K562 (cell line): ENCODE measurements at regions not wholly inside any gene's neighbourhood (a gene's known extent, or its start where the extent isn't known, plus 50 kb on each side); places are given as distances from the start of the nearest gene placed in this dataset.

ENCODE experiments used
- ATAC-seq: fragments of 200-7000 bp; cut with Tn5 transposase; 3 replicates; pipeline ENCODE4 v1.9.1; 2020; ENCODE audit warnings: moderate library complexity
- BruUV-seq: library from RNA; stranded (reverse); fragments of 400-500 nt; replicated peaks from 2 replicates; lab custom pipeline; 2021; lab: Mats Ljungman, UMichigan
- CTCF ChIA-PET: fragments of 300-600 bp; formaldehyde crosslinking; extraction: SDS; loops from one replicate; lab custom pipeline; 2021; ENCODE audit warnings: low intra/inter-chr PET ratio; lab: Yijun Ruan, JAX
- POLR2A ChIA-PET: fragments of 300-600, 350-650 bp; sonication (Branson Sonifier 250); formaldehyde crosslinking; extraction: SDS; loops from one replicate; lab custom pipeline; 2021; ENCODE audit warnings: antibody characterized with exemption, inconsistent platforms; lab: Yijun Ruan, JAX
- DNase-seq, 4 experiments: peaks; one replicate each; pipeline versions ENCODE4 v3.0.0 to v3.0.0-alpha.2; 2011 to 2018; ENCODE audit warnings: low spot score in 3 of 4, mixed read lengths in 3 of 4; ENCODE audit errors: extremely low read depth in 1 of 4
- FAIRE-seq: peaks from 2 replicates; lab custom pipeline; 2011; peaks lifted over from hg19 to GRCh38; lab: Jason Lieb, UNC
- H2AFZ ChIP-seq: 2 replicates; pipeline ENCODE4 v1.6.0; 2011; ENCODE audit warnings: low read depth, low read length, control low read depth, inconsistent platforms
- H3K27ac ChIP-seq: fragments of 200-600 bp; 3 replicates; pipeline ENCODE4 v1.8.0; 2011; ENCODE audit warnings: low read depth, mild to moderate bottlenecking, control low read depth, inconsistent platforms, low read length, moderate library complexity, mixed read lengths; ENCODE audit errors: extremely low read depth
- H3K27me3 ChIP-seq, 2 experiments: fragments of 300-600 bp in 1 of 2; 2 replicates in 1 of 2; 3 replicates in 1 of 2; pipeline versions ENCODE4 v1.6.0 to v1.8.0; 2011; ENCODE audit warnings: inconsistent platforms in 2 of 2, low read length in 2 of 2, mild to moderate bottlenecking in 1 of 2, mixed read lengths in 1 of 2, moderate library complexity in 1 of 2; ENCODE audit not compliant: control insufficient read depth in 2 of 2, insufficient read depth in 2 of 2
- H3K36me3 ChIP-seq: fragments of 300-600 bp; 3 replicates; pipeline ENCODE4 v1.8.0; 2011; ENCODE audit warnings: mild to moderate bottlenecking, low read length, inconsistent platforms; ENCODE audit not compliant: control insufficient read depth, insufficient read depth
- H3K4me1 ChIP-seq, 2 experiments: fragments of 200-600 bp in 1 of 2; replicated peaks in 1 of 2; 2 replicates in 1 of 2; 3 replicates in 1 of 2; pipeline versions ENCODE4 v1.5.1 to v1.8.0; 2011; ENCODE audit warnings: inconsistent platforms in 2 of 2, low read length in 2 of 2, mild to moderate bottlenecking in 1 of 2, mixed read lengths in 1 of 2, moderate library complexity in 1 of 2; ENCODE audit not compliant: control insufficient read depth in 2 of 2, insufficient read depth in 2 of 2
- H3K4me2 ChIP-seq: 2 replicates; pipeline ENCODE4 v1.6.1; 2011; ENCODE audit warnings: low read length, control low read depth, inconsistent platforms, mixed read lengths; ENCODE audit not compliant: insufficient read depth
- H3K4me3 ChIP-seq: fragments of 200-600 bp; sonication (generic), shearing (Covaris generic); 2 replicates; pipeline ENCODE4 v1.5.1; 2016; ENCODE audit warnings: control low read depth, inconsistent platforms
- H3K79me2 ChIP-seq: fragments of 200-600 bp; 3 replicates; pipeline ENCODE4 v1.8.0; 2011; ENCODE audit warnings: low read length, inconsistent platforms; ENCODE audit not compliant: control insufficient read depth, insufficient read depth
- H3K9ac ChIP-seq, 2 experiments: 2 replicates each; pipeline versions ENCODE4 v1.6.0 to v1.6.1; 2011; ENCODE audit warnings: low read depth in 2 of 2, low read length in 2 of 2, control low read depth in 1 of 2, inconsistent platforms in 1 of 2, mild to moderate bottlenecking in 1 of 2, mixed read lengths in 1 of 2; ENCODE audit not compliant: insufficient read depth in 1 of 2
- H3K9me1 ChIP-seq: one replicate; pipeline ENCODE4 v1.6.0; 2011; ENCODE audit warnings: inconsistent platforms, mild to moderate bottlenecking, low read length, moderate library complexity; ENCODE audit not compliant: control insufficient read depth, insufficient read depth
- H3K9me3 ChIP-seq: replicated peaks from 2 replicates; pipeline ENCODE4 v1.5.1; 2011; ENCODE audit warnings: low read depth, low read length, inconsistent platforms; ENCODE audit not compliant: control insufficient read depth, insufficient read depth
- H4K20me1 ChIP-seq: replicated peaks from 2 replicates; pipeline ENCODE4 v1.6.1; 2011; ENCODE audit warnings: low read length, inconsistent platforms, mixed read lengths; ENCODE audit not compliant: control insufficient read depth, insufficient read depth
- BCOR ChIP-seq: fragments of 450-650 bp; IDR thresholded peaks from 2 replicates; pipeline ENCODE4 v1.6.1; 2016
- CAMTA2 ChIP-seq: fragments of 250-450 bp; sonication (Bioruptor Pico); conservative IDR thresholded peaks from 2 replicates; pipeline ENCODE4 v1.5.1; 2022
- FOXA3 ChIP-seq, 2 experiments: fragments of 450-650 bp in 1 of 2; sonication (generic) in 1 of 2; formaldehyde crosslinking; IDR thresholded peaks in 1 of 2; conservative IDR thresholded peaks in 1 of 2; 2 replicates each; pipeline versions ENCODE4 v1.4.0 to v1.8.0; 2020 to 2022; ENCODE audit warnings: mild to moderate bottlenecking in 2 of 2, missing genetic modification reagents in 1 of 2
- HDAC8 ChIP-seq: fragments of 450-650 bp; IDR thresholded peaks from 2 replicates; pipeline ENCODE4 v1.6.1; 2016; ENCODE audit warnings: mild to moderate bottlenecking, missing genetic modification characterization, moderate library complexity, missing compliant biosample characterization
- RAD21 ChIP-seq, 2 experiments: fragments of 250-450 bp in 1 of 2; fragments of 450-650 bp in 1 of 2; sonication (Bioruptor Pico) in 1 of 2; formaldehyde crosslinking in 1 of 2; IDR thresholded peaks in 1 of 2; conservative IDR thresholded peaks in 1 of 2; 2 replicates each; pipeline versions ENCODE4 v1.4.0 to v1.8.0; 2020 to 2022; ENCODE audit warnings: mild to moderate bottlenecking in 2 of 2, moderate library complexity in 1 of 2
- SMARCB1 ChIP-seq: IDR thresholded peaks from 2 replicates; pipeline ENCODE4 v1.6.1; 2011; ENCODE audit warnings: improper control_type of control experiment, low read depth; ENCODE audit not compliant: insufficient read length
- VEZF1 ChIP-seq: fragments of 200-800 bp; sonication (Bioruptor generic); IDR thresholded peaks from 2 replicates; pipeline ENCODE4 v1.6.1; 2017; ENCODE audit warnings: missing genetic modification characterization, missing compliant biosample characterization
- ZNF507 ChIP-seq: conservative IDR thresholded peaks from 2 replicates; pipeline ENCODE4 v1.6.1; 2017; ENCODE audit warnings: missing genetic modification characterization, missing compliant biosample characterization
- WGBS: fragments of 100-300 bp; shearing (Covaris generic); methylation state at CpG from one replicate; pipeline ENCODE4 v1.1.6; 2016; ENCODE audit warnings: low coverage, mixed read lengths; ENCODE audit not compliant: insufficient coverage; ENCODE audit errors: missing lambda C conversion rate; 5-methylcytosine and 5-hydroxymethylcytosine counted together
- in situ Hi-C: fragments of 300-500 bp; cut with MboI; formaldehyde crosslinking; loops from 4 replicates; pipeline ENCODE4 v1.15.0; 2018; ENCODE audit warnings: inconsistent platforms, mixed read lengths
- intact Hi-C: fragments of 100-400 bp; cut with micrococcal nuclease; formaldehyde crosslinking; loops from 2 replicates; pipeline ENCODE4 v1.14.2; 2022

DNA sequence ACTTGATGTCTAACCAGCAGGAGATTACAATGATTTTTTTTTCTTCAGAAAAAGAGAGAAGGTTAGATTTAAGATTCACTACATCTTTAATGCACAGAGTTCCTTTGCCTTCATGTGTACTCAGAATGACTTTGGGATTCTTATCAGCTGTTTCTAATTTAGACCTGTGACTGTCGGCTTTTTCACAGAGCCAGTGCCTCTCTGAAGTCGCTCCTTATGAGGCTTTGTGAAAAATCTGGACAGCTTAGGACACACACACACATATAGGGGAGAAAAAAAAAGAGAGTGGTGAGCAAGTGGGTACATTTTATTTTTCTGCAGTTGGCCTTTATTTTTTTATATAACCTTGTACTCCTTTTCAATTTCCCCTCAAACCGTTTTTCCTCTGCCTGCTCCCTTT is 893.1 kb upstream of the CELF4 start:
- no peak for FAIRE-seq
- H3K36me3 ChIP-seq: no peaks in the 10 kb centered on the region
- no peak overlapping the region for H3K27ac ChIP-seq
- no peak overlapping the region for H2AFZ ChIP-seq
- no peak for ATAC-seq
- no peak for DNase-seq
- intact Hi-C loops: no loop called here
- no peak overlapping the region for H3K9ac ChIP-seq
- no peaks in the 10 kb centered on the region for H3K79me2 ChIP-seq
- in situ Hi-C loops: no loop called here
- no peak overlapping the region for H3K4me2 ChIP-seq
- no peaks in the 10 kb centered on the region for H3K9me1 ChIP-seq
- no TSS peak for BruUV-seq
- TF ChIP-seq ZNF507: no peak
- TF ChIP-seq RAD21 (CRISPR knock-in tag; conservative IDR thresholded peaks at IDR 0.05 in 1 of 2, IDR thresholded peaks at IDR 0.05 in 1 of 2): no peak
- TF ChIP-seq SMARCB1: no peak
- no peak for TF ChIP-seq VEZF1
- TF ChIP-seq BCOR: no peak
- TF ChIP-seq CAMTA2 (CRISPR knock-in tag): no peak
- TF ChIP-seq FOXA3 (CRISPR knock-in tag; conservative IDR thresholded peaks at IDR 0.05 in 1 of 2, IDR thresholded peaks at IDR 0.05 in 1 of 2): no peak
- TF ChIP-seq HDAC8 (tag): no peak
- no peaks in the 10 kb centered on the region; the same call in none of the 2 replicates for H3K9me3 ChIP-seq
- POLR2A ChIA-PET: no interaction called here
- CTCF ChIA-PET: no interaction called here
- no peak overlapping the region for H3K4me3 ChIP-seq
- H3K4me1 ChIP-seq: no peaks in the 10 kb centered on the region
- no peaks in the 10 kb centered on the region for H3K27me3 ChIP-seq
- no peaks in the 10 kb centered on the region for H4K20me1 ChIP-seq
- WGBS: 0% methylated on average over 3 of the region's 3 CpGs
